ENCODE measurements at regions not wholly inside any gene's neighbourhood (a gene's known extent, or its start where the extent isn't known, plus 50 kb on each side); places are given as distances from the start of the nearest gene placed in this dataset.

DNA sequence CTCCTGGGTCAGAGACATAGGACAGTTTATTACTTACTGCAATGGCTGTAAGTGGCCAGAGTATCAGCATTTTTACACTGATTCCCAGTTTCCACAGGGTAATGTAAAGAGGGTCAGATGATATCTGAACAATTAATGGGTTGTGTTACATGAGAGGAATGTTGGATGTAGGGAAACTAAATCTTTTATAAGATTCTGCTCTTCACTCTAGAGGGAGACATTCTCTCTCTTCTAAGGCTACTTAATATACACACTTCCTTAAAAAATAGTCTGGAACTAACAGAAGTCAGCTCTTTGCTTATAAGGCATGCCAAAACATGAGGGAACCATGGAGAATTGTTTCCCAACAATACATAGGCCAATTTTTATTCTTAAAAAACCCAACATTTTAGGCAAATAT is 389.8 kb downstream of the ETNK1 start:
- Mint-ChIP-seq H3K4me1 (peaks cover 8% of the 10 kb centered on the region; the same call in 2 of the 3 replicates), H3K27me3 (ENCODE audit: insufficient read depth, low read depth, poor library complexity) (no peaks in the 10 kb centered on the region), H3K27ac (no peak overlapping the region), H3K36me3 (ENCODE audit: low read depth) (no peaks in the 10 kb centered on the region; the same call in 2 of the 3 replicates), H3K9me3 (peaks cover 3% of the 10 kb centered on the region; the same call in 2 of the 3 replicates), H3K4me3 (no peak overlapping the region)
- Histone ChIP-seq H3K4me2 (no peak overlapping the region), H3K36me3 (ENCODE audit: insufficient read depth) (no peaks in the 10 kb centered on the region; the same call in 1 of the 2 replicates), H2AFZ (no peak overlapping the region), H3K27me3 (ENCODE audit: insufficient read depth) (no peaks in the 10 kb centered on the region), H4K20me1 (replicated peaks; ENCODE audit: insufficient read depth) (no peaks in the 10 kb centered on the region), H3K9me2 (ENCODE audit: insufficient read depth) (0 out of 2 replicates have a peak, but pooled peaks cover 4% of the 10 kb centered on the region), H3K79me2 (replicated peaks; ENCODE audit: insufficient read depth) (no peaks in the 10 kb centered on the region), H3K4me1 (ENCODE audit: insufficient read depth) (peaks cover 5% of the 10 kb centered on the region; the same call in 1 of the 2 replicates), H3F3A (replicated peaks; ENCODE audit: low read depth) (no peaks in the 10 kb centered on the region), H3K4me3 (no peak overlapping the region), H3K27ac (ENCODE audit: low read depth) (no peak overlapping the region)
- ATAC-seq (no peak), DNase-seq (ENCODE audit: low spot score) (no peak)
- TF ChIP-seq, protein P1, sequence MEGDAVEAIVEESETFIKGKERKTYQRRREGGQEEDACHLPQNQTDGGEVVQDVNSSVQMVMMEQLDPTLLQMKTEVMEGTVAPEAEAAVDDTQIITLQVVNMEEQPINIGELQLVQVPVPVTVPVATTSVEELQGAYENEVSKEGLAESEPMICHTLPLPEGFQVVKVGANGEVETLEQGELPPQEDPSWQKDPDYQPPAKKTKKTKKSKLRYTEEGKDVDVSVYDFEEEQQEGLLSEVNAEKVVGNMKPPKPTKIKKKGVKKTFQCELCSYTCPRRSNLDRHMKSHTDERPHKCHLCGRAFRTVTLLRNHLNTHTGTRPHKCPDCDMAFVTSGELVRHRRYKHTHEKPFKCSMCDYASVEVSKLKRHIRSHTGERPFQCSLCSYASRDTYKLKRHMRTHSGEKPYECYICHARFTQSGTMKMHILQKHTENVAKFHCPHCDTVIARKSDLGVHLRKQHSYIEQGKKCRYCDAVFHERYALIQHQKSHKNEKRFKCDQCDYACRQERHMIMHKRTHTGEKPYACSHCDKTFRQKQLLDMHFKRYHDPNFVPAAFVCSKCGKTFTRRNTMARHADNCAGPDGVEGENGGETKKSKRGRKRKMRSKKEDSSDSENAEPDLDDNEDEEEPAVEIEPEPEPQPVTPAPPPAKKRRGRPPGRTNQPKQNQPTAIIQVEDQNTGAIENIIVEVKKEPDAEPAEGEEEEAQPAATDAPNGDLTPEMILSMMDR (conservative IDR thresholded peaks at IDR 0.05; ENCODE audit: low read depth in 2 of 2): peak in 1 of 2 experiments; percentile 14; a peak in 2 of 4 replicates
- TF ChIP-seq ZNF331 (CRISPR knock-in tag; IDR thresholded peaks at IDR 0.05; ENCODE audit: low read depth): no peak

DNA sequence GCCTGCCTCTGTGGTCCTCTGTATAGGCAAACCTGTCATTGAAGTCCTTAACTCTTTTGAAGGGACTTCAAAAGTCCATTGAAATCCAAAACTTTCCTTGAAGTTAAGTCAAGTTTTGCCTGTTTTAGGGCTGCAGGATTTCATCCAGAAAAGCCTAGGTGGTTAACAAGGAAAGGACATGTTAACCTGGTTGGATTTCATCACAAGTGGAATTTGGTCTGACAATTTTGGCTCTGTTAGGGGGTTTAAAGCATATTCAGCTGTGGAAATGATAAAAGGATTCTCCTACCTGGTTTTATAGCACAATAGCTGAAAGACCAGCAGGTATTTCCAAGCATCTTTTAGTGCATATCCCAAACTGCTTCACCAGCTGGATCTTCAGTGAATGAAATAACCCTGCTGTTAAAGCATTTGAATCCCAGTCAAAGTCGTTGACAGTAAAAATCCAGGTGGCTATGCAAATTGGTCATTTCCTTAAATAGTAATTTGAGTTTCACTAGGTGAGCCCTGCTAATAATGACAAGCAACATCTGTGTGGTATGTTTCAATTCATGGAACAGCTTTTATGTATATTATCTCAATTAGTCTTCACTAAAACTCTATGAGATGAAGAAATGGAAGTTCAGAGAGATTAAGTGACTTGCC is 400.5 kb downstream of the ETNK1 start:
- H3K27ac Mint-ChIP-seq: peak overlapping the region; percentile 72
- Histone ChIP-seq H3K27ac (ENCODE audit: low read depth) (peak overlapping the region; percentile 82), H3K79me2 (replicated peaks; ENCODE audit: insufficient read depth) (no peaks in the 10 kb centered on the region), H3K36me3 (ENCODE audit: insufficient read depth) (no peaks in the 10 kb centered on the region), H4K20me1 (replicated peaks; ENCODE audit: insufficient read depth) (no peaks in the 10 kb centered on the region), H2AFZ (no peak overlapping the region), H3K4me1 (ENCODE audit: insufficient read depth) (peaks cover 45% of the 10 kb centered on the region), H3K4me3 (peak overlapping the region; percentile 19; the same call in 1 of the 2 replicates), H3K27me3 (ENCODE audit: insufficient read depth) (no peaks in the 10 kb centered on the region), H3K9me2 (ENCODE audit: insufficient read depth) (no peaks in the 10 kb centered on the region), H3K4me2 (peak overlapping the region; percentile 64), H3F3A (replicated peaks; ENCODE audit: low read depth) (no peaks in the 10 kb centered on the region)
- H3K4me1 Mint-ChIP-seq: peaks cover 44% of the 10 kb centered on the region
- ATAC-seq (no peak; the same call in 2 of the 3 replicates), DNase-seq (ENCODE audit: low spot score) (peak; percentile 47)
- peaks cover 9% of the 10 kb centered on the region for H3K27me3 Mint-ChIP-seq (ENCODE audit: insufficient read depth, low read depth, poor library complexity)
- H3K4me3 Mint-ChIP-seq: 0 out of 3 replicates have a peak overlapping the region, but pooled peaks have one; percentile 16
- peak; percentile 70 for TF ChIP-seq NANOG (IDR thresholded peaks at IDR 0.05; ENCODE audit: borderline replicate concordance)
- TF ChIP-seq, protein P1 (conservative IDR thresholded peaks at IDR 0.05; ENCODE audit: low read depth in 2 of 2): no peak
- TF ChIP-seq, protein P2, sequence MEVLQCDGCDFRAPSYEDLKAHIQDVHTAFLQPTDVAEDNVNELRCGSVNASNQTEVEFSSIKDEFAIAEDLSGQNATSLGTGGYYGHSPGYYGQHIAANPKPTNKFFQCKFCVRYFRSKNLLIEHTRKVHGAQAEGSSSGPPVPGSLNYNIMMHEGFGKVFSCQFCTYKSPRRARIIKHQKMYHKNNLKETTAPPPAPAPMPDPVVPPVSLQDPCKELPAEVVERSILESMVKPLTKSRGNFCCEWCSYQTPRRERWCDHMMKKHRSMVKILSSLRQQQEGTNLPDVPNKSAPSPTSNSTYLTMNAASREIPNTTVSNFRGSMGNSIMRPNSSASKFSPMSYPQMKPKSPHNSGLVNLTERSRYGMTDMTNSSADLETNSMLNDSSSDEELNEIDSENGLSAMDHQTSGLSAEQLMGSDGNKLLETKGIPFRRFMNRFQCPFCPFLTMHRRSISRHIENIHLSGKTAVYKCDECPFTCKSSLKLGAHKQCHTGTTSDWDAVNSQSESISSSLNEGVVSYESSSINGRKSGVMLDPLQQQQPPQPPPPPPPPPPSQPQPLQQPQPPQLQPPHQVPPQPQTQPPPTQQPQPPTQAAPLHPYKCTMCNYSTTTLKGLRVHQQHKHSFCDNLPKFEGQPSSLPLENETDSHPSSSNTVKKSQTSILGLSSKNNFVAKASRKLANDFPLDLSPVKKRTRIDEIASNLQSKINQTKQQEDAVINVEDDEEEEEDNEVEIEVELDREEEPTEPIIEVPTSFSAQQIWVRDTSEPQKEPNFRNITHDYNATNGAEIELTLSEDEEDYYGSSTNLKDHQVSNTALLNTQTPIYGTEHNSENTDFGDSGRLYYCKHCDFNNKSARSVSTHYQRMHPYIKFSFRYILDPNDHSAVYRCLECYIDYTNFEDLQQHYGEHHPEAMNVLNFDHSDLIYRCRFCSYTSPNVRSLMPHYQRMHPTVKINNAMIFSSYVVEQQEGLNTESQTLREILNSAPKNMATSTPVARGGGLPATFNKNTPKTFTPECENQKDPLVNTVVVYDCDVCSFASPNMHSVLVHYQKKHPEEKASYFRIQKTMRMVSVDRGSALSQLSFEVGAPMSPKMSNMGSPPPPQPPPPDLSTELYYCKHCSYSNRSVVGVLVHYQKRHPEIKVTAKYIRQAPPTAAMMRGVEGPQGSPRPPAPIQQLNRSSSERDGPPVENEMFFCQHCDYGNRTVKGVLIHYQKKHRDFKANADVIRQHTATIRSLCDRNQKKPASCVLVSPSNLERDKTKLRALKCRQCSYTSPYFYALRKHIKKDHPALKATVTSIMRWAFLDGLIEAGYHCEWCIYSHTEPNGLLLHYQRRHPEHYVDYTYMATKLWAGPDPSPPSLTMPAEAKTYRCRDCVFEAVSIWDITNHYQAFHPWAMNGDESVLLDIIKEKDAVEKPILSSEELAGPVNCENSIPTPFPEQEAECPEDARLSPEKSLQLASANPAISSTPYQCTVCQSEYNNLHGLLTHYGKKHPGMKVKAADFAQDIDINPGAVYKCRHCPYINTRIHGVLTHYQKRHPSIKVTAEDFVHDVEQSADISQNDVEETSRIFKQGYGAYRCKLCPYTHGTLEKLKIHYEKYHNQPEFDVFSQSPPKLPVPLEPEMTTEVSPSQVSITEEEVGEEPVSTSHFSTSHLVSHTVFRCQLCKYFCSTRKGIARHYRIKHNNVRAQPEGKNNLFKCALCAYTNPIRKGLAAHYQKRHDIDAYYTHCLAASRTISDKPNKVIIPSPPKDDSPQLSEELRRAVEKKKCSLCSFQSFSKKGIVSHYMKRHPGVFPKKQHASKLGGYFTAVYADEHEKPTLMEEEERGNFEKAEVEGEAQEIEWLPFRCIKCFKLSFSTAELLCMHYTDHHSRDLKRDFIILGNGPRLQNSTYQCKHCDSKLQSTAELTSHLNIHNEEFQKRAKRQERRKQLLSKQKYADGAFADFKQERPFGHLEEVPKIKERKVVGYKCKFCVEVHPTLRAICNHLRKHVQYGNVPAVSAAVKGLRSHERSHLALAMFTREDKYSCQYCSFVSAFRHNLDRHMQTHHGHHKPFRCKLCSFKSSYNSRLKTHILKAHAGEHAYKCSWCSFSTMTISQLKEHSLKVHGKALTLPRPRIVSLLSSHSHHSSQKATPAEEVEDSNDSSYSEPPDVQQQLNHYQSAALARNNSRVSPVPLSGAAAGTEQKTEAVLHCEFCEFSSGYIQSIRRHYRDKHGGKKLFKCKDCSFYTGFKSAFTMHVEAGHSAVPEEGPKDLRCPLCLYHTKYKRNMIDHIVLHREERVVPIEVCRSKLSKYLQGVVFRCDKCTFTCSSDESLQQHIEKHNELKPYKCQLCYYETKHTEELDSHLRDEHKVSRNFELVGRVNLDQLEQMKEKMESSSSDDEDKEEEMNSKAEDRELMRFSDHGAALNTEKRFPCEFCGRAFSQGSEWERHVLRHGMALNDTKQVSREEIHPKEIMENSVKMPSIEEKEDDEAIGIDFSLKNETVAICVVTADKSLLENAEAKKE (CRISPR knock-in tag; IDR thresholded peaks at IDR 0.05): peak; percentile 62; the same call in 1 of the 2 replicates
- peaks cover 4% of the 10 kb centered on the region; the same call in 1 of the 3 replicates for H3K36me3 Mint-ChIP-seq (ENCODE audit: low read depth)
- no peaks in the 10 kb centered on the region for H3K9me3 Mint-ChIP-seq

Data from GM23338 (cell line).